ENCODE measurements at regions not wholly inside any gene's neighbourhood (a gene's known extent, or its start where the extent isn't known, plus 50 kb on each side); places are given as distances from the start of the nearest gene placed in this dataset.

GRCh38 chr3:84073664-84074063, 885.1 kb upstream of the CADM2 start:
- DNase-seq: no peak

GRCh38 chr3:84074767-84075166, 884.0 kb upstream of the CADM2 start:
- DNase-seq: no peak

GRCh38 chr3:84077479-84077878, 881.3 kb upstream of the CADM2 start:
- DNase-seq: no peak

GRCh38 chr3:84082726-84083125, 876.1 kb upstream of the CADM2 start:
- no peak for DNase-seq

GRCh38 chr3:84092907-84093306, 865.9 kb upstream of the CADM2 start:
- no peak for DNase-seq

GRCh38 chr3:84096188-84096587, 862.6 kb upstream of the CADM2 start:
- DNase-seq: no peak

- DNase-seq: no peak
Observed at GRCh38 chr3:84100861-84101260, 857.9 kb upstream of the CADM2 start.

- DNase-seq: no peak
Observed at GRCh38 chr3:84108442-84108971, 850.3 kb upstream of the CADM2 start.

- no peak for DNase-seq
Observed at GRCh38 chr3:84109911-84110310, 848.9 kb upstream of the CADM2 start.

GRCh38 chr3:84110787-84111186, 848.0 kb upstream of the CADM2 start:
- DNase-seq: no peak

GRCh38 chr3:84125201-84125721, 833.5 kb upstream of the CADM2 start:
- DNase-seq: no peak

- no peak for DNase-seq
Observed at GRCh38 chr3:84125760-84126159, 833.0 kb upstream of the CADM2 start.

- DNase-seq: no peak
Observed at GRCh38 chr3:84126160-84126559, 832.6 kb upstream of the CADM2 start.

- DNase-seq: no peak
Observed at GRCh38 chr3:84128024-84128423, 830.8 kb upstream of the CADM2 start.

GRCh38 chr3:84136425-84136824, 822.4 kb upstream of the CADM2 start:
- DNase-seq: no peak

GRCh38 chr3:84140631-84141030, 818.2 kb upstream of the CADM2 start:
- DNase-seq: peak; percentile 62

- no peak for DNase-seq
Observed at GRCh38 chr3:84141571-84141970, 817.2 kb upstream of the CADM2 start.

- no peak for DNase-seq
Observed at GRCh38 chr3:84165328-84165727, 793.5 kb upstream of the CADM2 start.

- DNase-seq: no peak
Observed at GRCh38 chr3:84175449-84175848, 783.3 kb upstream of the CADM2 start.

GRCh38 chr3:84184937-84185336, 773.9 kb upstream of the CADM2 start:
- no peak for DNase-seq

- no peak for DNase-seq
Observed at GRCh38 chr3:84194029-84194428, 764.8 kb upstream of the CADM2 start.

GRCh38 chr3:84209474-84209873, 749.3 kb upstream of the CADM2 start:
- no peak for DNase-seq

- DNase-seq: no peak
Observed at GRCh38 chr3:84223512-84223911, 735.3 kb upstream of the CADM2 start.

GRCh38 chr3:84224262-84224661, 734.5 kb upstream of the CADM2 start:
- no peak for DNase-seq

GRCh38 chr3:84236261-84236660, 722.5 kb upstream of the CADM2 start:
- DNase-seq: no peak

All from muscle of arm (tissue), 1 donor.